K562 (cell line): ENCODE measurements at regions not wholly inside any gene's neighbourhood (a gene's known extent, or its start where the extent isn't known, plus 50 kb on each side); places are given as distances from the start of the nearest gene placed in this dataset.

Experiments
- ATAC-seq: fragments of 200-7000 bp; cut with Tn5 transposase; 3 replicates; pipeline ENCODE4 v1.9.1; 2020; ENCODE audit warnings: moderate library complexity
- BruUV-seq: library from RNA; stranded (reverse); fragments of 400-500 nt; replicated peaks from 2 replicates; lab custom pipeline; 2021; lab: Mats Ljungman, UMichigan
- CTCF ChIA-PET: fragments of 300-600 bp; formaldehyde crosslinking; extraction: SDS; loops from one replicate; lab custom pipeline; 2021; ENCODE audit warnings: low intra/inter-chr PET ratio; lab: Yijun Ruan, JAX
- POLR2A ChIA-PET: fragments of 300-600, 350-650 bp; sonication (Branson Sonifier 250); formaldehyde crosslinking; extraction: SDS; loops from one replicate; lab custom pipeline; 2021; ENCODE audit warnings: antibody characterized with exemption, inconsistent platforms; lab: Yijun Ruan, JAX
- DNase-seq, 4 experiments: peaks; one replicate each; pipeline versions ENCODE4 v3.0.0 to v3.0.0-alpha.2; 2011 to 2018; ENCODE audit warnings: low spot score in 3 of 4, mixed read lengths in 3 of 4; ENCODE audit errors: extremely low read depth in 1 of 4
- FAIRE-seq: peaks from 2 replicates; lab custom pipeline; 2011; peaks lifted over from hg19 to GRCh38; lab: Jason Lieb, UNC
- H2AFZ ChIP-seq: 2 replicates; pipeline ENCODE4 v1.6.0; 2011; ENCODE audit warnings: low read depth, low read length, control low read depth, inconsistent platforms
- H3K27ac ChIP-seq: fragments of 200-600 bp; 3 replicates; pipeline ENCODE4 v1.8.0; 2011; ENCODE audit warnings: low read depth, mild to moderate bottlenecking, control low read depth, inconsistent platforms, low read length, moderate library complexity, mixed read lengths; ENCODE audit errors: extremely low read depth
- H3K27me3 ChIP-seq, 2 experiments: fragments of 300-600 bp in 1 of 2; 2 replicates in 1 of 2; 3 replicates in 1 of 2; pipeline versions ENCODE4 v1.6.0 to v1.8.0; 2011; ENCODE audit warnings: inconsistent platforms in 2 of 2, low read length in 2 of 2, mild to moderate bottlenecking in 1 of 2, mixed read lengths in 1 of 2, moderate library complexity in 1 of 2; ENCODE audit not compliant: control insufficient read depth in 2 of 2, insufficient read depth in 2 of 2
- H3K36me3 ChIP-seq: fragments of 300-600 bp; 3 replicates; pipeline ENCODE4 v1.8.0; 2011; ENCODE audit warnings: mild to moderate bottlenecking, low read length, inconsistent platforms; ENCODE audit not compliant: control insufficient read depth, insufficient read depth
- H3K4me1 ChIP-seq, 2 experiments: fragments of 200-600 bp in 1 of 2; replicated peaks in 1 of 2; 2 replicates in 1 of 2; 3 replicates in 1 of 2; pipeline versions ENCODE4 v1.5.1 to v1.8.0; 2011; ENCODE audit warnings: inconsistent platforms in 2 of 2, low read length in 2 of 2, mild to moderate bottlenecking in 1 of 2, mixed read lengths in 1 of 2, moderate library complexity in 1 of 2; ENCODE audit not compliant: control insufficient read depth in 2 of 2, insufficient read depth in 2 of 2
- H3K4me2 ChIP-seq: 2 replicates; pipeline ENCODE4 v1.6.1; 2011; ENCODE audit warnings: low read length, control low read depth, inconsistent platforms, mixed read lengths; ENCODE audit not compliant: insufficient read depth
- H3K4me3 ChIP-seq: fragments of 200-600 bp; sonication (generic), shearing (Covaris generic); 2 replicates; pipeline ENCODE4 v1.5.1; 2016; ENCODE audit warnings: control low read depth, inconsistent platforms
- H3K79me2 ChIP-seq: fragments of 200-600 bp; 3 replicates; pipeline ENCODE4 v1.8.0; 2011; ENCODE audit warnings: low read length, inconsistent platforms; ENCODE audit not compliant: control insufficient read depth, insufficient read depth
- H3K9ac ChIP-seq, 2 experiments: 2 replicates each; pipeline versions ENCODE4 v1.6.0 to v1.6.1; 2011; ENCODE audit warnings: low read depth in 2 of 2, low read length in 2 of 2, control low read depth in 1 of 2, inconsistent platforms in 1 of 2, mild to moderate bottlenecking in 1 of 2, mixed read lengths in 1 of 2; ENCODE audit not compliant: insufficient read depth in 1 of 2
- H3K9me1 ChIP-seq: one replicate; pipeline ENCODE4 v1.6.0; 2011; ENCODE audit warnings: inconsistent platforms, mild to moderate bottlenecking, low read length, moderate library complexity; ENCODE audit not compliant: control insufficient read depth, insufficient read depth
- H3K9me3 ChIP-seq: replicated peaks from 2 replicates; pipeline ENCODE4 v1.5.1; 2011; ENCODE audit warnings: low read depth, low read length, inconsistent platforms; ENCODE audit not compliant: control insufficient read depth, insufficient read depth
- H4K20me1 ChIP-seq: replicated peaks from 2 replicates; pipeline ENCODE4 v1.6.1; 2011; ENCODE audit warnings: low read length, inconsistent platforms, mixed read lengths; ENCODE audit not compliant: control insufficient read depth, insufficient read depth
- BCOR ChIP-seq: fragments of 450-650 bp; IDR thresholded peaks from 2 replicates; pipeline ENCODE4 v1.6.1; 2016
- KLF6 ChIP-seq: fragments of 250-450 bp; sonication (Bioruptor Pico); IDR thresholded peaks from 2 replicates; pipeline ENCODE4 v1.4.0; 2020; ENCODE audit warnings: mild to moderate bottlenecking, moderate library complexity, borderline replicate concordance
- ZNF354B ChIP-seq: fragments of 250-450 bp; sonication (Bioruptor Pico); IDR thresholded peaks from 2 replicates; pipeline ENCODE4 v1.4.0; 2020
- WGBS: fragments of 100-300 bp; shearing (Covaris generic); methylation state at CpG from one replicate; pipeline ENCODE4 v1.1.6; 2016; ENCODE audit warnings: low coverage, mixed read lengths; ENCODE audit not compliant: insufficient coverage; ENCODE audit errors: missing lambda C conversion rate; 5-methylcytosine and 5-hydroxymethylcytosine counted together
- in situ Hi-C: fragments of 300-500 bp; cut with MboI; formaldehyde crosslinking; loops from 4 replicates; pipeline ENCODE4 v1.15.0; 2018; ENCODE audit warnings: inconsistent platforms, mixed read lengths
- intact Hi-C: fragments of 100-400 bp; cut with micrococcal nuclease; formaldehyde crosslinking; loops from 2 replicates; pipeline ENCODE4 v1.14.2; 2022
- TF ChIP-seq, protein P1 (sequence below): IDR thresholded peaks from 3 replicates; pipeline ENCODE4 v1.6.1; 2011; ENCODE audit warnings: borderline replicate concordance, mild to moderate bottlenecking, moderate library complexity; ENCODE audit not compliant: insufficient read length; ENCODE audit errors: extremely low read depth
- TF ChIP-seq, protein P2 (sequence below): fragments of 250-450 bp; sonication (Bioruptor Pico); IDR thresholded peaks from 2 replicates; pipeline ENCODE4 v1.8.0; 2021; ENCODE audit warnings: borderline replicate concordance, mild to moderate bottlenecking, moderate library complexity; ENCODE audit not compliant: poor library complexity, severe bottlenecking
- TF ChIP-seq, protein P3 (sequence below): sonication (generic); formaldehyde crosslinking; IDR thresholded peaks from 2 replicates; pipeline ENCODE4 v1.4.0; 2020; ENCODE audit warnings: mild to moderate bottlenecking, missing genetic modification reagents

DNA sequence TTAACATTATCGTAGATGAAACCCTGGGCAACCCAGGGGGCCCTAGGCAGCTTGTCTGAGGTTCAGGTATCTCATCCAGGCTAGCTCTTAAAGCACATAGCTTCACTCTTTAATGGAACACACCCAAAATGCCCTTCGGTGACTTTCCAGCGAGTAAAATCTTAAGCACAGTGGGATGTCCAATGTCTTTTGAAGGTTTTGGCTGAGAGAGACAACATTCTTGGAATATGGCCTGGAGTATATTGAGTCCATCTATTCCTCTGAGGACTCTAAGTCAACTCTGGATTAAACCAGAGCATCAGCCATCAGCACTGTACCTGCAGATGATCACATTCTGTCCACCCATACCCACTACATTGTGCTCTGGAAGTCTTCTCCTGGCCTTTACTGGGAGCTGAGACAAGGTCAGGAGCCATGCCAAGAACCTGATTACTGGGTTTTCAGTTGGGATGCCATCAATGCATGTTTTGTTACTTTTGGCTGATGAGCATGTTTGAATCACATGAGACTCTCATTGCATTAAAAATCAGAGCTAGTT lies 63.4 kb upstream of the CDH11 start:
- intact Hi-C loops, result no loop called here
- H3K9ac ChIP-seq, result no peak overlapping the region
- H3K79me2 ChIP-seq, result no peaks in the 10 kb centered on the region
- DNase-seq (no peak), ATAC-seq (no peak), FAIRE-seq (no peak)
- H2AFZ ChIP-seq, result no peak overlapping the region
- H3K27me3 ChIP-seq, result no peaks in the 10 kb centered on the region
- H3K4me1 ChIP-seq, result no peaks in the 10 kb centered on the region
- H3K27ac ChIP-seq, result no peak overlapping the region
- ChIA-PET POLR2A (no interaction called here), CTCF (no interaction called here)
- in situ Hi-C loops, result no loop called here
- no peaks in the 10 kb centered on the region for H3K9me3 ChIP-seq
- WGBS, result 0% methylated on average over 3 of the region's 3 CpGs
- no peak overlapping the region for H3K4me2 ChIP-seq
- H4K20me1 ChIP-seq, result no peaks in the 10 kb centered on the region
- no TSS peak for BruUV-seq
- H3K9me1 ChIP-seq, result no peaks in the 10 kb centered on the region
- H3K4me3 ChIP-seq, result no peak overlapping the region
- TF ChIP-seq BCOR (no peak), KLF6 (CRISPR knock-in tag) (no peak), ZNF354B (no peak)
- TF ChIP-seq, protein P1, sequence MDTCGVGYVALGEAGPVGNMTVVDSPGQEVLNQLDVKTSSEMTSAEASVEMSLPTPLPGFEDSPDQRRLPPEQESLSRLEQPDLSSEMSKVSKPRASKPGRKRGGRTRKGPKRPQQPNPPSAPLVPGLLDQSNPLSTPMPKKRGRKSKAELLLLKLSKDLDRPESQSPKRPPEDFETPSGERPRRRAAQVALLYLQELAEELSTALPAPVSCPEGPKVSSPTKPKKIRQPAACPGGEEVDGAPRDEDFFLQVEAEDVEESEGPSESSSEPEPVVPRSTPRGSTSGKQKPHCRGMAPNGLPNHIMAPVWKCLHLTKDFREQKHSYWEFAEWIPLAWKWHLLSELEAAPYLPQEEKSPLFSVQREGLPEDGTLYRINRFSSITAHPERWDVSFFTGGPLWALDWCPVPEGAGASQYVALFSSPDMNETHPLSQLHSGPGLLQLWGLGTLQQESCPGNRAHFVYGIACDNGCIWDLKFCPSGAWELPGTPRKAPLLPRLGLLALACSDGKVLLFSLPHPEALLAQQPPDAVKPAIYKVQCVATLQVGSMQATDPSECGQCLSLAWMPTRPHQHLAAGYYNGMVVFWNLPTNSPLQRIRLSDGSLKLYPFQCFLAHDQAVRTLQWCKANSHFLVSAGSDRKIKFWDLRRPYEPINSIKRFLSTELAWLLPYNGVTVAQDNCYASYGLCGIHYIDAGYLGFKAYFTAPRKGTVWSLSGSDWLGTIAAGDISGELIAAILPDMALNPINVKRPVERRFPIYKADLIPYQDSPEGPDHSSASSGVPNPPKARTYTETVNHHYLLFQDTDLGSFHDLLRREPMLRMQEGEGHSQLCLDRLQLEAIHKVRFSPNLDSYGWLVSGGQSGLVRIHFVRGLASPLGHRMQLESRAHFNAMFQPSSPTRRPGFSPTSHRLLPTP, result no peak
- TF ChIP-seq, protein P2, sequence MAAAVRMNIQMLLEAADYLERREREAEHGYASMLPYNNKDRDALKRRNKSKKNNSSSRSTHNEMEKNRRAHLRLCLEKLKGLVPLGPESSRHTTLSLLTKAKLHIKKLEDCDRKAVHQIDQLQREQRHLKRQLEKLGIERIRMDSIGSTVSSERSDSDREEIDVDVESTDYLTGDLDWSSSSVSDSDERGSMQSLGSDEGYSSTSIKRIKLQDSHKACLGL (CRISPR knock-in tag), result no peak
- TF ChIP-seq, protein P3, sequence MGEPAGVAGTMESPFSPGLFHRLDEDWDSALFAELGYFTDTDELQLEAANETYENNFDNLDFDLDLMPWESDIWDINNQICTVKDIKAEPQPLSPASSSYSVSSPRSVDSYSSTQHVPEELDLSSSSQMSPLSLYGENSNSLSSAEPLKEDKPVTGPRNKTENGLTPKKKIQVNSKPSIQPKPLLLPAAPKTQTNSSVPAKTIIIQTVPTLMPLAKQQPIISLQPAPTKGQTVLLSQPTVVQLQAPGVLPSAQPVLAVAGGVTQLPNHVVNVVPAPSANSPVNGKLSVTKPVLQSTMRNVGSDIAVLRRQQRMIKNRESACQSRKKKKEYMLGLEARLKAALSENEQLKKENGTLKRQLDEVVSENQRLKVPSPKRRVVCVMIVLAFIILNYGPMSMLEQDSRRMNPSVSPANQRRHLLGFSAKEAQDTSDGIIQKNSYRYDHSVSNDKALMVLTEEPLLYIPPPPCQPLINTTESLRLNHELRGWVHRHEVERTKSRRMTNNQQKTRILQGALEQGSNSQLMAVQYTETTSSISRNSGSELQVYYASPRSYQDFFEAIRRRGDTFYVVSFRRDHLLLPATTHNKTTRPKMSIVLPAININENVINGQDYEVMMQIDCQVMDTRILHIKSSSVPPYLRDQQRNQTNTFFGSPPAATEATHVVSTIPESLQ (CRISPR knock-in tag), result no peak
- no peaks in the 10 kb centered on the region for H3K36me3 ChIP-seq
